A204.1 (cell line): ENCODE measurements at regions not wholly inside any gene's neighbourhood (a gene's known extent, or its start where the extent isn't known, plus 50 kb on each side); places are given as distances from the start of the nearest gene placed in this dataset.
A peak's percentile ranks its signal among the peaks of the same experiment; 100 is the strongest.

Experiments used
- FAIRE-seq: peaks from 2 replicates; lab custom pipeline; 2012; peaks lifted over from hg19 to GRCh38; lab: Jason Lieb, UNC

GRCh38 chr13:78325585-78325984 lies 277.8 kb downstream of the POU4F1 start:
- FAIRE-seq = no peak

GRCh38 chr13:78323848-78324247 lies 279.5 kb downstream of the POU4F1 start:
- FAIRE-seq = no peak

- FAIRE-seq = no peak
Measured at GRCh38 chr13:78323040-78323439, 280.3 kb downstream of the POU4F1 start.

GRCh38 chr13:78319101-78319627 lies 284.2 kb downstream of the POU4F1 start:
- no peak for FAIRE-seq

- FAIRE-seq = peak; percentile 32
Measured at GRCh38 chr13:78317030-78317429, 286.3 kb downstream of the POU4F1 start.

- no peak for FAIRE-seq
Measured at GRCh38 chr13:78309497-78310180, 293.7 kb downstream of the POU4F1 start.

GRCh38 chr13:78306519-78307206 lies 296.7 kb downstream of the POU4F1 start:
- FAIRE-seq = no peak

- no peak for FAIRE-seq
Measured at GRCh38 chr13:78305171-78305570, 298.2 kb downstream of the POU4F1 start.

GRCh38 chr13:78299832-78300623 lies 303.3 kb downstream of the POU4F1 start:
- FAIRE-seq = no peak

GRCh38 chr13:78298657-78299056 lies 304.7 kb downstream of the POU4F1 start:
- FAIRE-seq = no peak

- FAIRE-seq = no peak
Measured at GRCh38 chr13:78286748-78287147, 316.6 kb downstream of the POU4F1 start.

- FAIRE-seq = no peak
Measured at GRCh38 chr13:78265098-78265497, 338.3 kb downstream of the POU4F1 start.

- FAIRE-seq = no peak
Measured at GRCh38 chr13:78258304-78258703, 339.7 kb upstream of the EDNRB start.

- no peak for FAIRE-seq
Measured at GRCh38 chr13:78256484-78256883, 337.9 kb upstream of the EDNRB start.

GRCh38 chr13:78254113-78254512 lies 335.5 kb upstream of the EDNRB start:
- FAIRE-seq = no peak

- FAIRE-seq = no peak
Measured at GRCh38 chr13:78247362-78247761, 328.7 kb upstream of the EDNRB start.

GRCh38 chr13:78241278-78241919 lies 322.8 kb upstream of the EDNRB start:
- no peak for FAIRE-seq

- no peak for FAIRE-seq
Measured at GRCh38 chr13:78239714-78240113, 321.1 kb upstream of the EDNRB start.

- no peak for FAIRE-seq
Measured at GRCh38 chr13:78238911-78239310, 320.3 kb upstream of the EDNRB start.

GRCh38 chr13:78228940-78229339 lies 310.3 kb upstream of the EDNRB start:
- no peak for FAIRE-seq

- no peak for FAIRE-seq
Measured at GRCh38 chr13:78228211-78228610, 309.6 kb upstream of the EDNRB start.

GRCh38 chr13:78227709-78228108 lies 309.1 kb upstream of the EDNRB start:
- FAIRE-seq = no peak
